GM18498 (cell line): ENCODE measurements at regions not wholly inside any gene's neighbourhood (a gene's known extent, or its start where the extent isn't known, plus 50 kb on each side); places are given as distances from the start of the nearest gene placed in this dataset.

Experiments
- ATAC-seq: cut with Tn5 transposase; IDR thresholded peaks from one replicate; pipeline ENCODE4 v1.9.1; 2021; ENCODE audit warnings: mild to moderate bottlenecking, moderate library complexity; ENCODE audit not compliant: unreplicated experiment

- ATAC-seq: no peak
These were observed 482.1 kb upstream of the ADAMTS5 start for GRCh38 chr21:27448960-27449359.

- no peak for ATAC-seq
These were observed 481.0 kb upstream of the ADAMTS5 start for GRCh38 chr21:27447843-27448242.

DNA sequence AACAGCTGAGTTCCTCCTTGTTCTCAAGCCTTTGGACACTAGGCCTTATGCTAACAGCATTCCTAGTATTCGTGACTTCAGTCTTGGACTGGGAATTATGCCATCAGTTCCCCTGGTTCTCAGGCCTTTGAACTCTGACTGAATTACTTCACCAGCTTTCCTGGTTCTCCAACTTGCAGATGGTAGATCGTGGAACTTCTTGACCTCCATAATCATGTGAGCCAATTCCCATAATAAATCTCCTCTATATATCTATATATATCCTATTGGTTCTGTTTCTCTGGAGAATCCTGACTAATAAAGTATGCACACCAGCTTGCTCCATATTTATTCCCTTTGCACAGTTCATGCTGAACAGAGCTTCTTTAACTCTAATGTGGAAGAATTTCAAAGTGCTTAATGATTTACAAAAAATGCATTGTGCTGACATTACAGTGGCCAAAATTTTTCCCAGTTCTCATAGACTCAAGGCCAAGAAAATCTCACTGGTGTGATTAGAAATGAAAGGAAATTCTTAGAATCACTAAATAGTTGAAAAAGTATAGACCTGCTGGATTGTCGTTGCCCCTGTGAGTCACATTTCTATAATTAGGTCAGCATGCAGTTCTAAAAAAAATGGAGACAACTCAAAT lies 462.9 kb upstream of the ADAMTS5 start:
- no peak for ATAC-seq

DNA sequence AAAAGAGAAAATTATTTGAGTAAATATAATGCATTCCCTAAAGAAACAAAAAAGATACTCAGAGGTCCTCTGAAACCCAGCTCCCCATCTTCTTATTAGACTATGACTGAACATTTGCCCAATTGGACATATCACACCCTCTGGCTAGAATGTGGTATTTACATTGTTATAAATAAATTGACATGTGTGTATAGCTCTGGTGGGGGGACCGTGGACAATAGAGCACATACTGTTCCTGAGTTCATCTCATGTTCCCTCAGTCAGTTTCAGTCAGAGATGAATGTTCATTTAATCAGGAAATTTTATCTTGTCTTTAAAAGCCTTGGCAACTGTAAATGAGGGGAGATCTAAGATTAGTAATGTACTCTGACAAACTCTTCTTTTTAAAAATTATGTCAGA lies 459.3 kb upstream of the ADAMTS5 start:
- no peak for ATAC-seq

DNA sequence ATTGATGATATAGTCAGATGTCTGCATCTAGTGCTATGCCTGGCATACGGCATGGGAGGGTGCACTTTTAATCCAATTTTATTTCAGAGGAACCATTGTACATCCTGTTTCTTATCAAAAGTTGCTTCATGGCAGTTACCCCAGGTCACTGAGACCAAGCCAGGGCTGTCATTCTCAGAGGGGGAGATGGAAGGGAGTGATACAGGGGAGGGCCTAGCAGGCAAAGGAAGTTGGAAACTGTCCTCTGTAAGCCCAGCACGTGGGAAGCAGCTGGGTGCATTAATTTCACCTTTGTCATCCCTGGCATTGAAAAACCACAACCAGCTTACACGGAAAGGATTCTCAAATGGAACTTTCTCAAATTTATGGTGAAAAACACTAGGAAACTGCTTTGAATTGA lies 458.7 kb upstream of the ADAMTS5 start:
- ATAC-seq: no peak

GRCh38 chr21:27425172-27425571 lies 458.3 kb upstream of the ADAMTS5 start:
- no peak for ATAC-seq

GRCh38 chr21:27424601-27425000 lies 457.7 kb upstream of the ADAMTS5 start:
- ATAC-seq: no peak

DNA sequence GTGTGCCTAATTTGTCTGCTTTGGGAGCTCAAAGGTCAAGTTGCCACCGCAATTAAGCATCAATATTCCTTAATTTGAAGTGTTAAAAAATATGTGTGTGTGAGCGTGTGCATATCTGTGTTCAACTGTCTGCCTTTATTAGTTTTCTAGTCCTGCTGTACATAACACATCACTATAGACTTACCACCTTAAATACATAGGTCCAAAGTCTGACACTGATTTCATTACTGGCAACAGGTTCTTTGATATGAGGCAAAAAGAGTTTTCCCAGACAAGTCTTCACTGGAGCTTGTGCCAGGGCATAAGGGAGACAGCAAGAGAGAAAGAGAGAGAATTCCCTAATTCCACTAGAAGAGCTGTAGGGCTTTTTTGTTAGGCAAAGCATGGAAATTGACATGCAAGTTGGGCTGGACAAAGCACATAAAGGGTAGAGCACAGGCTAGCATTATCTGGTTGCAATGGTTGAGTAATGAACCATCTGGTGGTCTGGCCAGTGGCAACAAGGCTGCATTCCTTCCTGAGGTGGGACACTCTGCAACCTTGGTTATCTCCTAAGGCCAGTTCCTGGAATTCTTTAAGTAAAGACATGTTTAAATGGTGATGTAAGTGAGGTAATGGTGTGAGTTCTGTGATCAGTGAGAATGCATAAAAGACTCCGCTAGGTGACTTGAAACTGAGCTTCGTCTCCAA lies 457.2 kb upstream of the ADAMTS5 start:
- no peak for ATAC-seq

GRCh38 chr21:27423038-27423437 lies 456.1 kb upstream of the ADAMTS5 start:
- no peak for ATAC-seq

GRCh38 chr21:27422435-27422834 lies 455.5 kb upstream of the ADAMTS5 start:
- ATAC-seq: no peak

DNA sequence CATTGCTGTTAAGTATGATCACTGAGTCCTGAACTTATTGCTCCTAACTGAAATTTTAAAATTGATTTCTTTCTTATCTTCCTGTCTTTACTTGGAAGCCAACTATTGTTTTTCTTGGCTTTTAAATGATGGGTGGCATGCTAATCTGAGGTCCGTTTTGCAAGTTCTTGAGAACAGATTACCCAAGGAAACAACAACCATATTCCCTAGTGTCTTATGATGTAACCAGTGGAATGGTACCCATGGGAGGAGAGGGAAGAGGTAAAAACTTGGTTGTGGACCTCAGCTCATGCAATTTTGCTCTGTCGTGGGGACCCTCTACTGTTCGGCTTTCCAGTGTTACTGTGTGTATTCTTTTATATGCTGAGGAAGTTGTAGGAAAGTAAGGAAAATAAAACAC lies 454.8 kb upstream of the ADAMTS5 start:
- ATAC-seq: no peak

DNA sequence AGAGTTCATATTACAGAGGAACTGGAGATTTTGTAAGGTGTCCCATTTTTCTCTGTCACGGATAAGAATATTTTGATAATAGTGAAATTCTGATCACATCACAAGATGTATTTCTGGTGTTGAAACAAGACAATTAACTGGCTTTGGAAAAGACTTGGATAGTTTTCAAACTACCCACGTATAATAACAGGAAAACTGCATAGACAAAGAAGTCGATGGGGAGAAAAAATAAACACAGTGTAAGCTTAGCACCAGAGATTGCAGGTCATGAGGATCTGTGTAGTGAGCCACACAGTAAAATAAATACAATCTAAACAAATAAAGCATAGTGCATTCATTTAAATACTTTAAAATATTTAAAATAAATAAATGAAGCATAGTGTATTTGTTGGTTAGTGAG lies 452.3 kb upstream of the ADAMTS5 start:
- ATAC-seq: no peak

GRCh38 chr21:27418346-27418745 lies 451.5 kb upstream of the ADAMTS5 start:
- no peak for ATAC-seq

DNA sequence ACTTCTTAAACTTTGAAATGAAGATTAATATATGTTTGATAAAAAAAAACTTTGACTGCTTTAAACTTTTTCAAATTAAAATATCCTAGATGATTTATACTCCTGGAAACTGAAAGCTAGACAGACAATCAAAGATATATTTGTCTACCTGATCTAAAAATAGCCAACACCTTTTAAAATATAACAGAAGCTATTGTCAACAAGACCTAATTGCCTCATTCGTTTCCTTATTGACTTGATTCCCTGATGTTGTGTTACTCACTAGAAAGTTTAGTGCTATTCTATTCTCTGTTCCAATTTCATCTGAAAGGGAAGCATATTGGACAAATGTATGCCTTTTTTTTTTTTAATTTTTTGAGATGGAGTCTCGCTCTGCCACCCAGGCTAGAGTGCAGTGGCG lies 445.6 kb upstream of the ADAMTS5 start:
- no peak for ATAC-seq

- ATAC-seq: no peak
These were observed 441.9 kb upstream of the ADAMTS5 start for GRCh38 chr21:27408826-27409225.

- no peak for ATAC-seq
These were observed 440.4 kb upstream of the ADAMTS5 start for GRCh38 chr21:27407271-27407670.

GRCh38 chr21:27406300-27407009 lies 439.6 kb upstream of the ADAMTS5 start:
- no peak for ATAC-seq

GRCh38 chr21:27403011-27403410 lies 436.1 kb upstream of the ADAMTS5 start:
- no peak for ATAC-seq

GRCh38 chr21:27400045-27400444 lies 433.2 kb upstream of the ADAMTS5 start:
- ATAC-seq: no peak

DNA sequence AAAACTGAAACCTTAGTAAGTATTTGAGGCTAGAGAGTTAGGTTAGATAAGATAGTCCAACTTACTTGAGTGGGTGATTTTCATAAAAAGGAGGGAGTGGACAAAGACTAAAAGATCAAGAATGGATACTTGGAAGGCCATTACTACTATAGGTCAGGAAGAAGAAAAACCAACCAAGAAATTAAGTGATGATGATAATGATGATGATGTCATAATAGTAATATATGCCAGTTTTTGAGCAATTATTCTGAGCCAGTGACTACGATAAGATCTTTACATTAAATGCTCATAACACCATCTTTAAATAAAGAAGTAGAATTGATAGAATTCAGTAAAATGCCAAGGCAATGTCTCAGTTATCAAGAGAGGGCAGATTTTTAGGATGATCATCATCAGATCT lies 430.7 kb upstream of the ADAMTS5 start:
- no peak for ATAC-seq

DNA sequence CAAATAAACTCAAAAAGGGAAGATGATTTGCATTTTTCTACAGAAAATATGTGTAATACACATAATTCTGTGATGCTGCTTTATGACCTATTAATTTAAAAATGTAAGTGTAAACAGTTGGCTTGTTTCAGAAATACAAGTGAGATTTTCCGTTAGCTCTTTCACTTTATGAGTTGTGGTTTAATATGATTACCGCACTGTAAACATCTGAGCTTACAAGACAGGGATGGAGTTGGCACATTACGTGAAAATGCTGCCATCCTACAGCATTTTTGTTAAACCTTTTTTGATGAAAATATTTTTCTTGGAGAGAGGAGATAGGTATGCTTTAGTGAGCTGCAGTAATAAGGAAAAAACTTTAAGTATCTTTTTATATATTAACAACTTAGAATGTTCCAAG lies 426.8 kb upstream of the ADAMTS5 start:
- no peak for ATAC-seq

DNA sequence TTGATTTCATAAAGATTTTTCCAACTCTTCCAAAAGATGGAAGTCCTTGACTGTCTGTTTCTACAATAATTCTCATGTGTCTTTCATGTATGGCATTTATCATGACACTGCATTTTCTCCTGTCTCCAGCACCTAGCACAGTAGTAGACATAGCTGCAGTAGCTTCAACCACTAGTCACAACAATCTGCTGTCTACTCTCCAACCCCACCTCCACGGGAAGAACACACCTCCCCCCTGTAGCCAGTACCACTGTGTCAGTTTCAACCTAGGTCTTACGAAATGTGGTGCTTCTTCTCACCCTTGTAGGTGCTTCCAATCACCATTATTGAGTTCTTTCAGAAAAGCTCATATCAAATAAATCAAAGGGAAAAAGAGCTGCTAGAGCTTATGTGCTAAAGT lies 425.1 kb upstream of the ADAMTS5 start:
- ATAC-seq: no peak
